ENCODE measurements at regions not wholly inside any gene's neighbourhood (a gene's known extent, or its start where the extent isn't known, plus 50 kb on each side); places are given as distances from the start of the nearest gene placed in this dataset.

DNA sequence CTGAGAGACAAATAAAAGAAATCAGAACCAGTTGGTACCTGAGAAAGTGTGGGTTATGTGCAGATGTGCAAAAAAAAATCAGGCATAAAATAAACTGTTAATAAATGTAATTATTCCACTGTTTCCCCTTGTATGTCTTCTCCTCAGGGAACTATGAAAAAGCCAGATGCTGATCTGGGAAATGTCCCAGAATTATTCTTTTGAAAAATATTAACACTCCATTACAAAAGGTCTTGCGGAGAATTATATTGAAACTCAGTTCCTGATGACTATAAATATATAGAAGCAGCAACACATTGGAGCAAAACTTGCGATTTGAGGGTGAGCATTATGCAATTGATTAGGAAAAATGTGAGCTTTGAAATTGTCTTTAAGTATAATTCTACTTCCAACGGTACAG, 433.3 kb upstream of the KLF12 start:
- no peak overlapping the region for H3K27ac ChIP-seq
- no peak for TF ChIP-seq CTCF (IDR thresholded peaks at IDR 0.05)
- no peak for DNase-seq (ENCODE audit: low spot score)
- no peaks in the 10 kb centered on the region for H3K4me1 ChIP-seq
- no peaks in the 10 kb centered on the region for H3K36me3 ChIP-seq
- no peaks in the 10 kb centered on the region for H3K27me3 ChIP-seq
- no peak overlapping the region for H3K4me3 ChIP-seq
- H3K9me3 ChIP-seq: no peaks in the 10 kb centered on the region

- no peak for DNase-seq (ENCODE audit: low spot score)
- Histone ChIP-seq H3K36me3 (no peaks in the 10 kb centered on the region), H3K27me3 (no peaks in the 10 kb centered on the region), H3K27ac (no peak overlapping the region), H3K9me3 (no peaks in the 10 kb centered on the region), H3K4me3 (no peak overlapping the region), H3K4me1 (no peaks in the 10 kb centered on the region)
- no peak for TF ChIP-seq CTCF (IDR thresholded peaks at IDR 0.05)
Measured at GRCh38 chr13:74562381-74562780, 428.2 kb upstream of the KLF12 start.

GRCh38 chr13:74561155-74561554, 427.0 kb upstream of the KLF12 start:
- Histone ChIP-seq H3K4me1 (no peaks in the 10 kb centered on the region), H3K4me3 (no peak overlapping the region), H3K9me3 (no peaks in the 10 kb centered on the region), H3K36me3 (no peaks in the 10 kb centered on the region), H3K27me3 (no peaks in the 10 kb centered on the region), H3K27ac (no peak overlapping the region)
- no peak for TF ChIP-seq CTCF (IDR thresholded peaks at IDR 0.05)
- DNase-seq (ENCODE audit: low spot score): no peak

GRCh38 chr13:74560325-74560724, 426.1 kb upstream of the KLF12 start:
- TF ChIP-seq CTCF (IDR thresholded peaks at IDR 0.05): no peak
- no peaks in the 10 kb centered on the region for H3K9me3 ChIP-seq
- H3K36me3 ChIP-seq: no peaks in the 10 kb centered on the region
- no peak overlapping the region for H3K27ac ChIP-seq
- H3K4me3 ChIP-seq: no peak overlapping the region
- no peaks in the 10 kb centered on the region for H3K4me1 ChIP-seq
- no peak for DNase-seq (ENCODE audit: low spot score)
- no peaks in the 10 kb centered on the region for H3K27me3 ChIP-seq

- Histone ChIP-seq H3K27me3 (no peaks in the 10 kb centered on the region), H3K4me1 (no peaks in the 10 kb centered on the region), H3K4me3 (no peak overlapping the region), H3K36me3 (no peaks in the 10 kb centered on the region), H3K9me3 (no peaks in the 10 kb centered on the region), H3K27ac (no peak overlapping the region)
- TF ChIP-seq CTCF (IDR thresholded peaks at IDR 0.05): no peak
- DNase-seq (ENCODE audit: low spot score): no peak
Measured at GRCh38 chr13:74557870-74558269, 423.7 kb upstream of the KLF12 start.

DNA sequence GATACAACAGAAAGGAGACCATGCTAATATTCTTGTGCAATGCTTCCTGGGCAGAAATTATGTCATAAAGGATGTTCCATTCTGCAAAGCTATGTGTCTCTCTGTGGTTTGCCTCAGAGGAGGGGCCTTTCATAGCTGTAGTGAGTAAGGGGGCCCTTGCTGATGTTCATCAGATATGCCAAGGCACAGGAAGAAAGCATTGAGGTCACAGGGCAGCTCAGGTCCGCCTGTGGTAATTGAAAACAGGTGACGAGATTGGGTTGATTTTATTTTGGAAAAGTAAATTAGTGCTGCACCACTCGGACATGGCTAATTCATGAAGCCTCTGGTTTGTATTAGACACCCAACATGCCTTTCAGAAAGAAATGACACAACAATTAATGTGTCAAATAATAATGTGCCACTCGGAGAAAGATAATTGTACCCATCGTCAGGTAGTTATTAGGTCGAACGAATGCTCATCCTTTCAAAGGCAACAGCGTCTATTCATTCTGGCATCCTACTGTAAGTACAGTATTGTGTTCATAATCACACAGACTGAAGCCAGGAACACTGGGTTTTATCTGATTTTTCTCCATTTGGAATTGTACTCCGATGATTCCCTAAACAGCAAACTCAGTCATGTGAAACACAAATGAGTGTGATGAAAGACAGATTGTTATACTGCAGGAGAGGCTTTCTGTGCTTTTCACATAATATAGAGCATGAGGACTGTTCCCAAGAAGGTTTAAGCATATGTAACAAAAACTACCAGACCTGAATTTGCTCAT, 421.6 kb upstream of the KLF12 start:
- H3K4me1 ChIP-seq: no peaks in the 10 kb centered on the region
- no peaks in the 10 kb centered on the region for H3K36me3 ChIP-seq
- no peak overlapping the region for H3K4me3 ChIP-seq
- H3K9me3 ChIP-seq: no peaks in the 10 kb centered on the region
- H3K27ac ChIP-seq: no peak overlapping the region
- no peak for DNase-seq (ENCODE audit: low spot score)
- TF ChIP-seq CTCF (IDR thresholded peaks at IDR 0.05): no peak
- no peaks in the 10 kb centered on the region for H3K27me3 ChIP-seq
